ENCODE measurements at regions not wholly inside any gene's neighbourhood (a gene's known extent, or its start where the extent isn't known, plus 50 kb on each side); places are given as distances from the start of the nearest gene placed in this dataset.

DNA sequence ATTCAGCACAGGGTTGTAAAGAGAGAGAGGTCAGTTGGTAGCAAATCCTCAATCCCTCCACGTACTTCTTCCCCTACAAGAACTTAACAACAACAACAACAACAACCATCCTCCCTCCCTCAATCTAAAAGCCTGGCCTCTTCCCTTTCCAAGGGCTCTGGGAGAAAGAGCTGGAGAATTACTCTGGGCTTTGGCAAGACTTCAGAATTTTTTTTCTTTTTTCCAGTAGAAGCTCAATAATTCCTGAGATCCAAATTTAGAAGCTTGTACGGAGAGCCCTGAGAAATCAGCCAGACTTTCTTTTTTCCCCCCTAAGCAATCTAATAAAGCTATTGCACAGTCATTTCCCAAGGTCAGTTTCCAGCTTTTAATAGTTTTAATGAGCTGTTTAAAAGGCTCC is 95.8 kb upstream of the CACNA2D3 start:
- Histone ChIP-seq H4K91ac (replicated peaks; ENCODE audit: insufficient read length, low read length) (no peak overlapping the region), H3K56ac (replicated peaks; ENCODE audit: insufficient read length, low read depth, low read length) (no peak overlapping the region), H2AFZ (ENCODE audit: low read length) (no peak overlapping the region), H3K79me1 (ENCODE audit: low read depth, low read length) (no peaks in the 10 kb centered on the region), H2BK20ac (ENCODE audit: low read length) (no peak overlapping the region), H2BK15ac (ENCODE audit: low read length) (no peak overlapping the region), H3K14ac (ENCODE audit: insufficient read length) (no peak overlapping the region), H4K20me1 (replicated peaks in 1 of 2; ENCODE audit: control insufficient read depth in 1 of 2, insufficient read depth in 2 of 2, low read length in 2 of 2) (no peaks in the 10 kb centered on the region), H3K27me3 (replicated peaks in 1 of 4; ENCODE audit: control insufficient read depth in 3 of 4, extremely low read depth in 1 of 4, insufficient read depth in 3 of 4, low read length in 3 of 4) (no peaks in the 10 kb centered on the region), H3K79me2 (ENCODE audit: control insufficient read depth in 1 of 2, insufficient read depth in 2 of 2, low read length in 2 of 2) (no peaks in the 10 kb centered on the region), H3K4me1 (replicated peaks in 1 of 4; ENCODE audit: control insufficient read depth in 3 of 4, insufficient read depth in 4 of 4, low read length in 3 of 4) (no peaks in the 10 kb centered on the region), H2BK120ac (replicated peaks; ENCODE audit: low read depth, low read length) (no peak overlapping the region), H3K9ac (replicated peaks in 1 of 4; ENCODE audit: extremely low read depth in 1 of 4, low read depth in 3 of 4, low read length in 3 of 4) (no peak overlapping the region), H3K4me3 (ENCODE audit: extremely low read depth in 1 of 4, insufficient read depth in 2 of 4, low read depth in 3 of 4, low read length in 4 of 4) (no peak overlapping the region), H4K8ac (ENCODE audit: extremely low read depth, insufficient read depth, low read length) (no peak overlapping the region), H2BK12ac (ENCODE audit: low read depth, low read length) (no peak overlapping the region), H2AK5ac (ENCODE audit: low read depth, low read length) (no peak overlapping the region), H3K4ac (replicated peaks; ENCODE audit: insufficient read length, low read depth, low read length) (no peak overlapping the region), H3K18ac (ENCODE audit: extremely low read depth, low read length) (no peak overlapping the region), H3K4me2 (ENCODE audit: insufficient read depth in 1 of 2, low read depth in 2 of 2, low read length in 2 of 2) (no peak overlapping the region), H3K27ac (ENCODE audit: low read depth, low read length) (no peak overlapping the region), H3K23me2 (ENCODE audit: low read depth, low read length) (no peaks in the 10 kb centered on the region), H4K5ac (ENCODE audit: insufficient read length, low read depth, low read length) (no peak overlapping the region), H3K23ac (ENCODE audit: insufficient read length) (no peak overlapping the region), H2BK5ac (ENCODE audit: low read depth, low read length) (no peak overlapping the region), H3K9me3 (ENCODE audit: insufficient read depth in 2 of 2, low read depth in 1 of 2, low read length in 1 of 2) (no peaks in the 10 kb centered on the region), H3K36me3 (ENCODE audit: control insufficient read depth in 2 of 4, insufficient read depth in 4 of 4, low read length in 3 of 4) (no peaks in the 10 kb centered on the region)
- ChIA-PET CTCF (ENCODE audit: partially characterized antibody) (interaction anchor here (0.8 to 1.5 kb wide), 3 partner anchors 13 to 69 kb away, joined by 3 to 4 read pairs (median 4); no protein-coding TSS in a partner anchor), POLR2A (ENCODE audit: partially characterized antibody) (no interaction called here)
- WGBS, 2 experiments (ENCODE audit: extremely low coverage in 1 of 2, insufficient coverage in 1 of 2, insufficient read length in 1 of 2, insufficient replicate concordance in 2 of 2, low coverage in 1 of 2, low lambda C conversion rate in 2 of 2, missing lambda C conversion rate in 1 of 2), result 87% methylated on average over 2 of the region's 2 CpGs; no CpG with 5 or more reads in 1 of the 2 experiments
- FAIRE-seq (no peak), DNase-seq (ENCODE audit: low read depth in 1 of 2, low spot score in 2 of 2) (no peak)
- TF ChIP-seq EZH2 (IDR thresholded peaks at IDR 0.05; ENCODE audit: low read depth, low read length, severe bottlenecking), result no peak
- no peak for TF ChIP-seq BCL11A (IDR thresholded peaks at IDR 0.05; ENCODE audit: low read depth in 2 of 2, low read length in 2 of 2)
- TF ChIP-seq TBP (IDR thresholded peaks at IDR 0.05; ENCODE audit: low read depth, low read length), result no peak
- no peak for TF ChIP-seq HDAC2 (IDR thresholded peaks at IDR 0.05; ENCODE audit: borderline replicate concordance in 1 of 2, low read depth in 2 of 2, low read length in 2 of 2)
- TF ChIP-seq SP1 (IDR thresholded peaks at IDR 0.05; ENCODE audit: low read depth, low read length), result no peak
- TF ChIP-seq SIN3A (conservative IDR thresholded peaks at IDR 0.05 in 1 of 2, IDR thresholded peaks at IDR 0.05 in 1 of 2; ENCODE audit: low read depth in 1 of 2, low read length in 2 of 2), result no peak
- no peak for TF ChIP-seq KDM5A (IDR thresholded peaks at IDR 0.05; ENCODE audit: low read length)
- no peak for TF ChIP-seq TAF7 (optimal IDR thresholded peaks at IDR 0.05; ENCODE audit: borderline replicate concordance, low read depth, low read length)
- TF ChIP-seq TCF12 (IDR thresholded peaks at IDR 0.05; ENCODE audit: low read depth, low read length), result no peak
- no peak for TF ChIP-seq SRF (IDR thresholded peaks at IDR 0.05; ENCODE audit: low read depth, low read length)
- TF ChIP-seq KDM4A (IDR thresholded peaks at IDR 0.05; ENCODE audit: low read depth, low read length, severe bottlenecking), result no peak
- no peak for TF ChIP-seq HDAC6 (IDR thresholded peaks at IDR 0.05; ENCODE audit: low read depth, low read length)
- no peak for TF ChIP-seq BRCA1 (IDR thresholded peaks at IDR 0.05; ENCODE audit: low read depth, low read length)
- no peak for TF ChIP-seq CTBP2 (IDR thresholded peaks at IDR 0.05; ENCODE audit: borderline replicate concordance, insufficient read depth, insufficient read length, low read length)
- TF ChIP-seq SIX5 (IDR thresholded peaks at IDR 0.05; ENCODE audit: low read depth, low read length), result no peak

Data from H1 (cell line).